ENCODE measurements at regions not wholly inside any gene's neighbourhood (a gene's known extent, or its start where the extent isn't known, plus 50 kb on each side); places are given as distances from the start of the nearest gene placed in this dataset.

DNA sequence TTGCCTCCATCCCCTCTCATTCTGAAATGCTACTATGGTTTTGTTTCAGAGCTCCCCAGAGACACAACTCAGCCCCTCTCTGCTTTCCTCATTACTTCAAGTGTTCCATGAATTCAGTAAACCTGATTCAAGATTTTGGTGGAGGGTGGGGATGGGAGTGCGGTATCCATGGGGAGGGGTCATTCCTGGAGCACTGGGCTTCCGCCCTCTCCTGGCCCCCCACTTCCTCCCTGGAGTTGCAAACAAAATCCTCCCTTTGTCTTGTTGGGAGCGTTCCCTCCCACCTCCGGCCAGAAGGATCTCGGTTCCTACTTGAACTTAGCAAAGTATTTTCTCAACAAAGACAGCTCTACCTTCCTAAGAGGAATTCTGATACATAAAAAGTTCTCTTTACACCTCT, 71.8 kb upstream of the LTA4H start:
- no peak for TF ChIP-seq TAF1 (IDR thresholded peaks at IDR 0.05; ENCODE audit: low read depth, low read length)
- no peak for TF ChIP-seq POLR2A (IDR thresholded peaks at IDR 0.05; ENCODE audit: low read depth, low read length)
- no peak for TF ChIP-seq POLR2AphosphoS5 (IDR thresholded peaks at IDR 0.05; ENCODE audit: low read depth, low read length)
- TF ChIP-seq SPI1 (IDR thresholded peaks at IDR 0.05; ENCODE audit: low read depth, low read length): no peak
- no peak for TF ChIP-seq POU2F2 (IDR thresholded peaks at IDR 0.05; ENCODE audit: low read depth, low read length)
